A549 (cell line): ENCODE measurements at regions not wholly inside any gene's neighbourhood (a gene's known extent, or its start where the extent isn't known, plus 50 kb on each side); places are given as distances from the start of the nearest gene placed in this dataset.

Experiments used
- EP300 ChIP-seq, 2 experiments: fragments of >200 bp; sonication (Bioruptor Twin); formaldehyde crosslinking; IDR thresholded peaks; 2 replicates in 1 of 2; 3 replicates in 1 of 2; pipeline ENCODE4 v1.6.1; 2016 to 2017
- POLR2AphosphoS2 ChIP-seq: conservative IDR thresholded peaks from 2 replicates; pipeline ENCODE4 v1.6.1; 2012; ENCODE audit warnings: low read length, improper control_type of control experiment, inconsistent platforms
- RCOR1 ChIP-seq: fragments of 150-350 bp; IDR thresholded peaks from 2 replicates; pipeline ENCODE4 v1.6.1; 2014; ENCODE audit warnings: antibody characterized with exemption, low read length, low read depth
- TF ChIP-seq, protein P1 (sequence below): fragments of >200 bp; sonication (Bioruptor Twin); formaldehyde crosslinking; IDR thresholded peaks from 3 replicates; pipeline ENCODE4 v1.5.1; 2016

DNA sequence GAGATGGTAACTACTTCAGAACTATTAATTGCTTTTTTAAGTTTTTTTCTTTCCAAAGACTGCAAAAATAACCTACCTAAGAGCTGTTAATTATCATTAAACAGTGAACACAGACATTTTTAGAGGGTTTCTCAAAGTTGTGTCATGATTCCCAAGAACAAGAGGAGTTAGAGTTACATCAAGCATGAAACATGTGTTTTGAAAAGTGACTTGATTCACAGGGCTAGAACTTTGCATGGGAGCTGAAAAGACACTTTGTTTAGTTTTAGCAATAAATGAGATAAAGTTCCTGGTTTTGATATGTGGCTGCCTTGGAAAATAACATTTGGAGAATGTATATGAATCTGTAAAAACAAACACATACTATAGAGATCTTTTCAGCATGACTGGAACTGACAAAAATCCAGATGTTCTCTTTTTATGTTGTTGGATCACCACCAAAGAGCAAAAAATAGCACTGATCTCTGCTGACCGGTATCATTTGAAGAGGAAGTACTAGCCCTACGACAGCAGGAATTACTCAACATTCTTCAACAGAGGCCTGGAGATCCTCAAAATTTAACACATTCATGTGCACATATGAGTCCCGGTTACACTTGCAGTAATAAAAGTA, 173.0 kb upstream of the PCDH18 start:
- TF ChIP-seq, protein P1, sequence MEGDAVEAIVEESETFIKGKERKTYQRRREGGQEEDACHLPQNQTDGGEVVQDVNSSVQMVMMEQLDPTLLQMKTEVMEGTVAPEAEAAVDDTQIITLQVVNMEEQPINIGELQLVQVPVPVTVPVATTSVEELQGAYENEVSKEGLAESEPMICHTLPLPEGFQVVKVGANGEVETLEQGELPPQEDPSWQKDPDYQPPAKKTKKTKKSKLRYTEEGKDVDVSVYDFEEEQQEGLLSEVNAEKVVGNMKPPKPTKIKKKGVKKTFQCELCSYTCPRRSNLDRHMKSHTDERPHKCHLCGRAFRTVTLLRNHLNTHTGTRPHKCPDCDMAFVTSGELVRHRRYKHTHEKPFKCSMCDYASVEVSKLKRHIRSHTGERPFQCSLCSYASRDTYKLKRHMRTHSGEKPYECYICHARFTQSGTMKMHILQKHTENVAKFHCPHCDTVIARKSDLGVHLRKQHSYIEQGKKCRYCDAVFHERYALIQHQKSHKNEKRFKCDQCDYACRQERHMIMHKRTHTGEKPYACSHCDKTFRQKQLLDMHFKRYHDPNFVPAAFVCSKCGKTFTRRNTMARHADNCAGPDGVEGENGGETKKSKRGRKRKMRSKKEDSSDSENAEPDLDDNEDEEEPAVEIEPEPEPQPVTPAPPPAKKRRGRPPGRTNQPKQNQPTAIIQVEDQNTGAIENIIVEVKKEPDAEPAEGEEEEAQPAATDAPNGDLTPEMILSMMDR = no peak
- no peak for TF ChIP-seq POLR2AphosphoS2
- TF ChIP-seq RCOR1 = no peak
- TF ChIP-seq EP300 (IDR thresholded peaks at IDR 0.05) = no peak
